Stimulated activated CD4-positive, alpha-beta T cell treated with anti-CD3 and anti-CD28 coated beads, TNF-alpha, amount 100 ng/mL, for 4 hours (primary cell): ENCODE measurements at regions not wholly inside any gene's neighbourhood (a gene's known extent, or its start where the extent isn't known, plus 50 kb on each side); places are given as distances from the start of the nearest gene placed in this dataset.

Experiments used
- DNase-seq, 3 experiments: peaks; one replicate each; pipeline ENCODE4 v3.0.0-alpha.2; 2020; ENCODE audit warnings: low read depth in 3 of 3

- DNase-seq: no peak
Measured at GRCh38 chr10:104505521-104506042, 135.5 kb upstream of the SORCS3 start.

- DNase-seq: no peak
Measured at GRCh38 chr10:104509981-104510380, 131.1 kb upstream of the SORCS3 start.

- DNase-seq: no peak
Measured at GRCh38 chr10:104510644-104511043, 130.4 kb upstream of the SORCS3 start.

GRCh38 chr10:104512800-104513199 is 128.3 kb upstream of the SORCS3 start:
- DNase-seq: no peak

GRCh38 chr10:104515678-104516199 is 125.4 kb upstream of the SORCS3 start:
- DNase-seq: no peak

- DNase-seq: no peak
Measured at GRCh38 chr10:104516986-104517385, 124.1 kb upstream of the SORCS3 start.

GRCh38 chr10:104517946-104518345 is 123.1 kb upstream of the SORCS3 start:
- no peak for DNase-seq

GRCh38 chr10:104518891-104519290 is 122.2 kb upstream of the SORCS3 start:
- no peak for DNase-seq

GRCh38 chr10:104520653-104521052 is 120.4 kb upstream of the SORCS3 start:
- no peak for DNase-seq

GRCh38 chr10:104521901-104522694 is 119.0 kb upstream of the SORCS3 start:
- no peak for DNase-seq

GRCh38 chr10:104526188-104526587 is 114.9 kb upstream of the SORCS3 start:
- DNase-seq: no peak

GRCh38 chr10:104527013-104527412 is 114.1 kb upstream of the SORCS3 start:
- DNase-seq: no peak

GRCh38 chr10:104540181-104540580 is 100.9 kb upstream of the SORCS3 start:
- no peak for DNase-seq

GRCh38 chr10:104541820-104542219 is 99.3 kb upstream of the SORCS3 start:
- DNase-seq: no peak

- no peak for DNase-seq
Measured at GRCh38 chr10:104546336-104546735, 94.8 kb upstream of the SORCS3 start.

- DNase-seq: no peak
Measured at GRCh38 chr10:104546756-104547155, 94.3 kb upstream of the SORCS3 start.

GRCh38 chr10:104548090-104548489 is 93.0 kb upstream of the SORCS3 start:
- no peak for DNase-seq

GRCh38 chr10:104556831-104557230 is 84.3 kb upstream of the SORCS3 start:
- no peak for DNase-seq

GRCh38 chr10:104557966-104558365 is 83.1 kb upstream of the SORCS3 start:
- no peak for DNase-seq

- DNase-seq: no peak
Measured at GRCh38 chr10:104559935-104560334, 81.2 kb upstream of the SORCS3 start.

- no peak for DNase-seq
Measured at GRCh38 chr10:104563051-104563450, 78.0 kb upstream of the SORCS3 start.

- DNase-seq: no peak
Measured at GRCh38 chr10:104563548-104563947, 77.5 kb upstream of the SORCS3 start.

GRCh38 chr10:104574427-104574826 is 66.7 kb upstream of the SORCS3 start:
- DNase-seq: no peak
